ENCODE measurements at regions not wholly inside any gene's neighbourhood (a gene's known extent, or its start where the extent isn't known, plus 50 kb on each side); places are given as distances from the start of the nearest gene placed in this dataset.

GRCh38 chr17:53896047-53896446 is 73.3 kb downstream of the KIF2B start:
- no peak overlapping the region for H3K4me2 ChIP-seq (ENCODE audit: low read length)

GRCh38 chr17:53900951-53901350 is 78.2 kb downstream of the KIF2B start:
- no peak overlapping the region for H3K4me2 ChIP-seq (ENCODE audit: low read length)
- H3F3A ChIP-seq (ENCODE audit: insufficient read depth, low read length): no peaks in the 10 kb centered on the region
- H3K4me3 ChIP-seq (ENCODE audit: low read depth, low read length, poor library complexity, severe bottlenecking): no peak overlapping the region
- no peaks in the 10 kb centered on the region for H3K79me2 ChIP-seq (ENCODE audit: insufficient read depth, low read length)
- no peak overlapping the region for H2AFZ ChIP-seq (ENCODE audit: low read length)
- H3K36me3 ChIP-seq (ENCODE audit: insufficient read depth, low read length): no peaks in the 10 kb centered on the region
- no peaks in the 10 kb centered on the region for H4K20me1 ChIP-seq (ENCODE audit: insufficient read depth, low read length)
- H3K9me2 ChIP-seq (ENCODE audit: low read depth, low read length): no peaks in the 10 kb centered on the region
- no peaks in the 10 kb centered on the region for H3K27me3 ChIP-seq (ENCODE audit: insufficient read depth, low read length)
- TF ChIP-seq EZH2 (IDR thresholded peaks at IDR 0.05; ENCODE audit: borderline replicate concordance, low read length) (no peak), CTCF (IDR thresholded peaks at IDR 0.05; ENCODE audit: low read length) (no peak)
- H3K27ac ChIP-seq (ENCODE audit: low read depth, low read length, poor library complexity, severe bottlenecking): no peak overlapping the region
- no peaks in the 10 kb centered on the region for H3K9me3 ChIP-seq (ENCODE audit: low read length)
- no peak overlapping the region for H3K9ac ChIP-seq (ENCODE audit: low read length)
- H3K4me1 ChIP-seq (ENCODE audit: insufficient read depth, low read length, severe bottlenecking): no peaks in the 10 kb centered on the region

More at GRCh38 chr17:53896047-53896446, 73.3 kb downstream of the KIF2B start:
- no peaks in the 10 kb centered on the region for H3K9me2 ChIP-seq (ENCODE audit: low read depth, low read length)
- H3K4me1 ChIP-seq (ENCODE audit: insufficient read depth, low read length, severe bottlenecking): no peaks in the 10 kb centered on the region
- no peaks in the 10 kb centered on the region for H3K27me3 ChIP-seq (ENCODE audit: insufficient read depth, low read length)
- H3K79me2 ChIP-seq (ENCODE audit: insufficient read depth, low read length): no peaks in the 10 kb centered on the region
- H3K9me3 ChIP-seq (ENCODE audit: low read length): no peaks in the 10 kb centered on the region
- no peak overlapping the region for H3K27ac ChIP-seq (ENCODE audit: low read depth, low read length, poor library complexity, severe bottlenecking)
- H3K36me3 ChIP-seq (ENCODE audit: insufficient read depth, low read length): no peaks in the 10 kb centered on the region
- H2AFZ ChIP-seq (ENCODE audit: low read length): no peak overlapping the region
- H3K4me3 ChIP-seq (ENCODE audit: low read depth, low read length, poor library complexity, severe bottlenecking): no peak overlapping the region
- H4K20me1 ChIP-seq (ENCODE audit: insufficient read depth, low read length): no peaks in the 10 kb centered on the region
- H3K9ac ChIP-seq (ENCODE audit: low read length): no peak overlapping the region
- no peak for TF ChIP-seq EZH2 (IDR thresholded peaks at IDR 0.05; ENCODE audit: borderline replicate concordance, low read length)
- TF ChIP-seq CTCF (IDR thresholded peaks at IDR 0.05; ENCODE audit: low read length): no peak
- H3F3A ChIP-seq (ENCODE audit: insufficient read depth, low read length): no peaks in the 10 kb centered on the region

GRCh38 chr17:53907435-53907834 is 84.7 kb downstream of the KIF2B start:
- H3K9me2 ChIP-seq (ENCODE audit: low read depth, low read length): no peaks in the 10 kb centered on the region
- no peaks in the 10 kb centered on the region for H3K36me3 ChIP-seq (ENCODE audit: insufficient read depth, low read length)
- no peak overlapping the region for H3K9ac ChIP-seq (ENCODE audit: low read length)
- no peak for TF ChIP-seq CTCF (IDR thresholded peaks at IDR 0.05; ENCODE audit: low read length)
- TF ChIP-seq EZH2 (IDR thresholded peaks at IDR 0.05; ENCODE audit: borderline replicate concordance, low read length): no peak
- no peaks in the 10 kb centered on the region for H4K20me1 ChIP-seq (ENCODE audit: insufficient read depth, low read length)
- H2AFZ ChIP-seq (ENCODE audit: low read length): no peak overlapping the region
- H3K4me2 ChIP-seq (ENCODE audit: low read length): no peak overlapping the region
- no peaks in the 10 kb centered on the region for H3F3A ChIP-seq (ENCODE audit: insufficient read depth, low read length)
- H3K79me2 ChIP-seq (ENCODE audit: insufficient read depth, low read length): no peaks in the 10 kb centered on the region
- H3K4me1 ChIP-seq (ENCODE audit: insufficient read depth, low read length, severe bottlenecking): no peaks in the 10 kb centered on the region
- H3K27ac ChIP-seq (ENCODE audit: low read depth, low read length, poor library complexity, severe bottlenecking): no peak overlapping the region
- H3K9me3 ChIP-seq (ENCODE audit: low read length): no peaks in the 10 kb centered on the region
- H3K27me3 ChIP-seq (ENCODE audit: insufficient read depth, low read length): no peaks in the 10 kb centered on the region
- H3K4me3 ChIP-seq (ENCODE audit: low read depth, low read length, poor library complexity, severe bottlenecking): no peak overlapping the region

All from OCI-LY1 (cell line).